ENCODE measurements at regions not wholly inside any gene's neighbourhood (a gene's known extent, or its start where the extent isn't known, plus 50 kb on each side); places are given as distances from the start of the nearest gene placed in this dataset.

DNA sequence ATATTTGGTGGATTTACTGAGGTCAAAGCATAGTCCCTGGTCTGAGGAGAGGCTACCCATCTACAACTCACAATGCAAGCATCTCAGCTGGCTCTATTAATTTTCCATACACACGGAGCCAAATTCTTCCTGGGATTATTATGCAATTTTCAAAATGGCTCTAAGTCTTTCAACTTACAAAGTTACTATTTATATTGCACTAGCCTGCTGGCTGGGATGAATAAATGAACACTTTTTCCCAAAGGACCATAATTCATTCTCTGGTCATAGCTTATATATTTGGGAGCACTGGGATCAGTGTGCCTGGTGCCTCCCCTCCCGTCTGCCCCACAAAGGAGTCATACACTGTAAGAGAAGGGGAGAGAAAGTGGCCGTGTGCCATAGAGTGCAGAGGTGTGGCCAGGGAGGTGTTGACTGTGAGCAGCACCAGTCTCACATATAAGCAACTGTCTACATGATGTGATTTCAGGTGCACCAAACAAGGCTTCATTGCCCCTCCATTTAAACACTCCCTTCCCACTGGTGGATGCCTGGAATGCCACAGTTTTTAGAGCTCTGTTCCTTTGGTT is 88.6 kb downstream of the ZNF92 start:
- TF ChIP-seq, protein P1, sequence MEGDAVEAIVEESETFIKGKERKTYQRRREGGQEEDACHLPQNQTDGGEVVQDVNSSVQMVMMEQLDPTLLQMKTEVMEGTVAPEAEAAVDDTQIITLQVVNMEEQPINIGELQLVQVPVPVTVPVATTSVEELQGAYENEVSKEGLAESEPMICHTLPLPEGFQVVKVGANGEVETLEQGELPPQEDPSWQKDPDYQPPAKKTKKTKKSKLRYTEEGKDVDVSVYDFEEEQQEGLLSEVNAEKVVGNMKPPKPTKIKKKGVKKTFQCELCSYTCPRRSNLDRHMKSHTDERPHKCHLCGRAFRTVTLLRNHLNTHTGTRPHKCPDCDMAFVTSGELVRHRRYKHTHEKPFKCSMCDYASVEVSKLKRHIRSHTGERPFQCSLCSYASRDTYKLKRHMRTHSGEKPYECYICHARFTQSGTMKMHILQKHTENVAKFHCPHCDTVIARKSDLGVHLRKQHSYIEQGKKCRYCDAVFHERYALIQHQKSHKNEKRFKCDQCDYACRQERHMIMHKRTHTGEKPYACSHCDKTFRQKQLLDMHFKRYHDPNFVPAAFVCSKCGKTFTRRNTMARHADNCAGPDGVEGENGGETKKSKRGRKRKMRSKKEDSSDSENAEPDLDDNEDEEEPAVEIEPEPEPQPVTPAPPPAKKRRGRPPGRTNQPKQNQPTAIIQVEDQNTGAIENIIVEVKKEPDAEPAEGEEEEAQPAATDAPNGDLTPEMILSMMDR (IDR thresholded peaks at IDR 0.05; ENCODE audit: low read depth, low read length), result no peak
- no peak for TF ChIP-seq EZH2phosphoT487 (IDR thresholded peaks at IDR 0.05; ENCODE audit: low read depth)

All from OCI-LY3 (cell line).